ENCODE measurements at regions not wholly inside any gene's neighbourhood (a gene's known extent, or its start where the extent isn't known, plus 50 kb on each side); places are given as distances from the start of the nearest gene placed in this dataset.

- TF ChIP-seq EZH2 (IDR thresholded peaks at IDR 0.05) (no peak), POLR2AphosphoS5 (IDR thresholded peaks at IDR 0.05; ENCODE audit: borderline replicate concordance, low read depth, low read length) (no peak)
Measured at GRCh38 chr1:82445132-82445531, 644.4 kb downstream of the ADGRL2 start.

All from SK-N-MC (cell line).